ENCODE measurements at regions not wholly inside any gene's neighbourhood (a gene's known extent, or its start where the extent isn't known, plus 50 kb on each side); places are given as distances from the start of the nearest gene placed in this dataset.

- Histone ChIP-seq H3K79me2 (ENCODE audit: control insufficient read depth, insufficient read depth, low read length) (no peaks in the 10 kb centered on the region), H3K9me1 (ENCODE audit: control insufficient read depth, insufficient read depth, low read length) (no peaks in the 10 kb centered on the region), H3K36me3 (ENCODE audit: control insufficient read depth, insufficient read depth, low read length) (no peaks in the 10 kb centered on the region), H3K9me3 (replicated peaks; ENCODE audit: control insufficient read depth, insufficient read depth, low read depth, low read length) (no peaks in the 10 kb centered on the region), H3K4me3 (no peak overlapping the region), H3K27ac (ENCODE audit: extremely low read depth, low read depth, low read length) (no peak overlapping the region), H3K4me2 (ENCODE audit: insufficient read depth, low read length) (no peak overlapping the region), H3K4me1 (replicated peaks in 1 of 2; ENCODE audit: control insufficient read depth in 2 of 2, insufficient read depth in 2 of 2, low read length in 2 of 2) (no peaks in the 10 kb centered on the region), H3K27me3 (ENCODE audit: control insufficient read depth in 2 of 2, insufficient read depth in 2 of 2, low read length in 2 of 2) (no peaks in the 10 kb centered on the region), H4K20me1 (replicated peaks; ENCODE audit: control insufficient read depth, insufficient read depth, low read length) (no peaks in the 10 kb centered on the region), H3K9ac (ENCODE audit: insufficient read depth in 1 of 2, low read depth in 2 of 2, low read length in 2 of 2) (no peak overlapping the region), H2AFZ (ENCODE audit: low read depth, low read length) (no peak overlapping the region)
- no peak for FAIRE-seq
- no TSS peak for BruUV-seq (replicated peaks)
- in situ Hi-C loops (cut with MboI) (no loop called here), intact Hi-C loops (cut with micrococcal nuclease) (no loop called here)
- POLR2A ChIA-PET: interaction anchor here (0.6 kb wide), 1 partner anchor 760 kb away, joined by 4 read pairs; no protein-coding TSS in a partner anchor
- CTCF ChIA-PET (ENCODE audit: low intra/inter-chr PET ratio): no interaction called here
- no peak for DNase-seq (ENCODE audit: extremely low read depth in 1 of 4, low spot score in 3 of 4)
- ATAC-seq: no peak
- WGBS (ENCODE audit: insufficient coverage, low coverage, missing lambda C conversion rate): 0% methylated on average over 2 of the region's 2 CpGs
- TF ChIP-seq GABPB1 (CRISPR knock-in tag; IDR thresholded peaks at IDR 0.05) (no peak), YY1 (IDR thresholded peaks at IDR 0.05; ENCODE audit: borderline replicate concordance in 1 of 3, control insufficient read depth in 1 of 3, extremely low read depth in 1 of 3, insufficient read depth in 3 of 3, insufficient read length in 1 of 3, insufficient replicate concordance in 2 of 3, low read depth in 1 of 3, low read length in 2 of 3) (no peak), ZNF696 (CRISPR knock-in tag; conservative IDR thresholded peaks at IDR 0.05) (no peak), ZNF586 (CRISPR knock-in tag; conservative IDR thresholded peaks at IDR 0.05) (no peak), WHSC1 (IDR thresholded peaks at IDR 0.05; ENCODE audit: low read length) (no peak), CUX1 (CRISPR knock-in tag; IDR thresholded peaks at IDR 0.05) (no peak), TARDBP (IDR thresholded peaks at IDR 0.05) (no peak), SAP30 (IDR thresholded peaks at IDR 0.05; ENCODE audit: borderline replicate concordance, insufficient read depth, low read depth, low read length, poor library complexity, severe bottlenecking) (no peak), GTF2B (IDR thresholded peaks at IDR 0.05; ENCODE audit: extremely low read depth, insufficient read length) (no peak), MEF2D (tag; conservative IDR thresholded peaks at IDR 0.05; ENCODE audit: low read depth) (no peak), C11orf30 (IDR thresholded peaks at IDR 0.05; ENCODE audit: low read depth) (no peak), ZC3H11A (IDR thresholded peaks at IDR 0.05; ENCODE audit: low read depth, low read length) (no peak), ZNF134 (CRISPR knock-in tag; conservative IDR thresholded peaks at IDR 0.05) (no peak), VEZF1 (CRISPR knock-in tag; IDR thresholded peaks at IDR 0.05) (no peak)
These were observed 691.0 kb upstream of the SGCG start for GRCh38 chr13:22489771-22490170.
